G401 (cell line): ENCODE measurements at regions not wholly inside any gene's neighbourhood (a gene's known extent, or its start where the extent isn't known, plus 50 kb on each side); places are given as distances from the start of the nearest gene placed in this dataset.

Experiments
- DNase-seq: peaks from one replicate; pipeline ENCODE4 v3.0.0-alpha.2; 2015; ENCODE audit warnings: low spot score
- in situ Hi-C: cut with HindIII; loops from 2 replicates; pipeline ENCODE4 v1.10.0; 2016; ENCODE audit warnings: low sequenced_read_pairs, mixed read lengths

- no peak for DNase-seq
- in situ Hi-C loops, result no loop called here
These were observed 78.0 kb downstream of the YIPF5 start for GRCh38 chr5:144092508-144092907.

GRCh38 chr5:144093400-144093799 is 77.1 kb downstream of the YIPF5 start:
- in situ Hi-C loops, result no loop called here
- no peak for DNase-seq

GRCh38 chr5:144093868-144094267 is 76.6 kb downstream of the YIPF5 start:
- no peak for DNase-seq
- in situ Hi-C loops, result no loop called here

- DNase-seq, result no peak
- in situ Hi-C loops, result no loop called here
These were observed 69.8 kb downstream of the YIPF5 start for GRCh38 chr5:144100702-144101101.

GRCh38 chr5:144101616-144102015 is 68.8 kb downstream of the YIPF5 start:
- in situ Hi-C loops, result no loop called here
- DNase-seq, result no peak

- DNase-seq, result no peak
- in situ Hi-C loops, result no loop called here
These were observed 68.1 kb downstream of the YIPF5 start for GRCh38 chr5:144102361-144102760.

- DNase-seq, result no peak
- in situ Hi-C loops, result no loop called here
These were observed 67.5 kb downstream of the YIPF5 start for GRCh38 chr5:144102979-144103378.

- no peak for DNase-seq
- in situ Hi-C loops, result no loop called here
These were observed 66.6 kb downstream of the YIPF5 start for GRCh38 chr5:144103611-144104485.

GRCh38 chr5:144105371-144105770 is 65.1 kb downstream of the YIPF5 start:
- DNase-seq, result no peak
- in situ Hi-C loops, result no loop called here

- in situ Hi-C loops, result no loop called here
- DNase-seq, result no peak
These were observed 62.3 kb downstream of the YIPF5 start for GRCh38 chr5:144108131-144108530.
